K562 (cell line): ENCODE measurements at regions not wholly inside any gene's neighbourhood (a gene's known extent, or its start where the extent isn't known, plus 50 kb on each side); places are given as distances from the start of the nearest gene placed in this dataset.
"Not testable (repeated sequence)": the region's sequence is repeated elsewhere in the genome, so short reads cannot be mapped to it uniquely, and the experiment has no call there.

Experiments
- ATAC-seq: fragments of 200-7000 bp; cut with Tn5 transposase; 3 replicates; pipeline ENCODE4 v1.9.1; 2020; ENCODE audit warnings: moderate library complexity
- BruUV-seq: library from RNA; stranded (reverse); fragments of 400-500 nt; replicated peaks from 2 replicates; lab custom pipeline; 2021; lab: Mats Ljungman, UMichigan
- CTCF ChIA-PET: fragments of 300-600 bp; formaldehyde crosslinking; extraction: SDS; loops from one replicate; lab custom pipeline; 2021; ENCODE audit warnings: low intra/inter-chr PET ratio; lab: Yijun Ruan, JAX
- POLR2A ChIA-PET: fragments of 300-600, 350-650 bp; sonication (Branson Sonifier 250); formaldehyde crosslinking; extraction: SDS; loops from one replicate; lab custom pipeline; 2021; ENCODE audit warnings: antibody characterized with exemption, inconsistent platforms; lab: Yijun Ruan, JAX
- DNase-seq, 4 experiments: peaks; one replicate each; pipeline versions ENCODE4 v3.0.0 to v3.0.0-alpha.2; 2011 to 2018; ENCODE audit warnings: low spot score in 3 of 4, mixed read lengths in 3 of 4; ENCODE audit errors: extremely low read depth in 1 of 4
- FAIRE-seq: peaks from 2 replicates; lab custom pipeline; 2011; peaks lifted over from hg19 to GRCh38; lab: Jason Lieb, UNC
- H2AFZ ChIP-seq: 2 replicates; pipeline ENCODE4 v1.6.0; 2011; ENCODE audit warnings: low read depth, low read length, control low read depth, inconsistent platforms
- H3K27ac ChIP-seq: fragments of 200-600 bp; 3 replicates; pipeline ENCODE4 v1.8.0; 2011; ENCODE audit warnings: low read depth, mild to moderate bottlenecking, control low read depth, inconsistent platforms, low read length, moderate library complexity, mixed read lengths; ENCODE audit errors: extremely low read depth
- H3K27me3 ChIP-seq, 2 experiments: fragments of 300-600 bp in 1 of 2; 2 replicates in 1 of 2; 3 replicates in 1 of 2; pipeline versions ENCODE4 v1.6.0 to v1.8.0; 2011; ENCODE audit warnings: inconsistent platforms in 2 of 2, low read length in 2 of 2, mild to moderate bottlenecking in 1 of 2, mixed read lengths in 1 of 2, moderate library complexity in 1 of 2; ENCODE audit not compliant: control insufficient read depth in 2 of 2, insufficient read depth in 2 of 2
- H3K36me3 ChIP-seq: fragments of 300-600 bp; 3 replicates; pipeline ENCODE4 v1.8.0; 2011; ENCODE audit warnings: mild to moderate bottlenecking, low read length, inconsistent platforms; ENCODE audit not compliant: control insufficient read depth, insufficient read depth
- H3K4me1 ChIP-seq, 2 experiments: fragments of 200-600 bp in 1 of 2; replicated peaks in 1 of 2; 2 replicates in 1 of 2; 3 replicates in 1 of 2; pipeline versions ENCODE4 v1.5.1 to v1.8.0; 2011; ENCODE audit warnings: inconsistent platforms in 2 of 2, low read length in 2 of 2, mild to moderate bottlenecking in 1 of 2, mixed read lengths in 1 of 2, moderate library complexity in 1 of 2; ENCODE audit not compliant: control insufficient read depth in 2 of 2, insufficient read depth in 2 of 2
- H3K4me2 ChIP-seq: 2 replicates; pipeline ENCODE4 v1.6.1; 2011; ENCODE audit warnings: low read length, control low read depth, inconsistent platforms, mixed read lengths; ENCODE audit not compliant: insufficient read depth
- H3K4me3 ChIP-seq: fragments of 200-600 bp; sonication (generic), shearing (Covaris generic); 2 replicates; pipeline ENCODE4 v1.5.1; 2016; ENCODE audit warnings: control low read depth, inconsistent platforms
- H3K79me2 ChIP-seq: fragments of 200-600 bp; 3 replicates; pipeline ENCODE4 v1.8.0; 2011; ENCODE audit warnings: low read length, inconsistent platforms; ENCODE audit not compliant: control insufficient read depth, insufficient read depth
- H3K9ac ChIP-seq, 2 experiments: 2 replicates each; pipeline versions ENCODE4 v1.6.0 to v1.6.1; 2011; ENCODE audit warnings: low read depth in 2 of 2, low read length in 2 of 2, control low read depth in 1 of 2, inconsistent platforms in 1 of 2, mild to moderate bottlenecking in 1 of 2, mixed read lengths in 1 of 2; ENCODE audit not compliant: insufficient read depth in 1 of 2
- H3K9me1 ChIP-seq: one replicate; pipeline ENCODE4 v1.6.0; 2011; ENCODE audit warnings: inconsistent platforms, mild to moderate bottlenecking, low read length, moderate library complexity; ENCODE audit not compliant: control insufficient read depth, insufficient read depth
- H3K9me3 ChIP-seq: replicated peaks from 2 replicates; pipeline ENCODE4 v1.5.1; 2011; ENCODE audit warnings: low read depth, low read length, inconsistent platforms; ENCODE audit not compliant: control insufficient read depth, insufficient read depth
- H4K20me1 ChIP-seq: replicated peaks from 2 replicates; pipeline ENCODE4 v1.6.1; 2011; ENCODE audit warnings: low read length, inconsistent platforms, mixed read lengths; ENCODE audit not compliant: control insufficient read depth, insufficient read depth
- WGBS: fragments of 100-300 bp; shearing (Covaris generic); methylation state at CpG from one replicate; pipeline ENCODE4 v1.1.6; 2016; ENCODE audit warnings: low coverage, mixed read lengths; ENCODE audit not compliant: insufficient coverage; ENCODE audit errors: missing lambda C conversion rate; 5-methylcytosine and 5-hydroxymethylcytosine counted together
- in situ Hi-C: fragments of 300-500 bp; cut with MboI; formaldehyde crosslinking; loops from 4 replicates; pipeline ENCODE4 v1.15.0; 2018; ENCODE audit warnings: inconsistent platforms, mixed read lengths
- intact Hi-C: fragments of 100-400 bp; cut with micrococcal nuclease; formaldehyde crosslinking; loops from 2 replicates; pipeline ENCODE4 v1.14.2; 2022

DNA sequence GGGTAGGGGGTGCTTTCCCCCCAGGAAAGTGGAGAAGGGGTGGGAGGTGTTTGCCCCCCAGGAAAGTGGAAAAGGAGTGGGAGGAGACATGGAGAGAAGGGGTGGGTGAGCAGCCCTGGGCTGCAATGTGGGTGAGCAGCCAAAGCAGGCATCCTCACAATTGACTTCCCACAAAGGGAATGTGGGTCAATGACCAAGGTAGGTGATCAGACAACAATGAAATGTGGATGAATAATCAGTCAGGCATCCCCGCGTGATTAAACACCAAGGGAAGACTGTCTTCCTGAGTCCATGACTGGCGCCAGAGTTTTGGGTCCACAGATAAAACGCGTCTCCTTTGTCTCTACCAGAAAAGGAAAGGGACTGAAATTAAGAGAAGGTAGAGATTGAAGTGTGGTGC lies 558.8 kb downstream of the ADGRL2 start:
- H4K20me1 ChIP-seq, BruUV-seq, H3K9ac ChIP-seq, H3K36me3 ChIP-seq, H3K4me2 ChIP-seq, H3K79me2 ChIP-seq, H3K9me3 ChIP-seq, H3K4me3 ChIP-seq, ATAC-seq, CTCF ChIA-PET, H3K27me3 ChIP-seq, intact Hi-C loops, H3K4me1 ChIP-seq, FAIRE-seq, H3K27ac ChIP-seq, in situ Hi-C loops, POLR2A ChIA-PET, H3K9me1 ChIP-seq, H2AFZ ChIP-seq, DNase-seq: not testable (repeated sequence)
- 6% methylated on average over 3 of the region's 5 CpGs for WGBS

DNA sequence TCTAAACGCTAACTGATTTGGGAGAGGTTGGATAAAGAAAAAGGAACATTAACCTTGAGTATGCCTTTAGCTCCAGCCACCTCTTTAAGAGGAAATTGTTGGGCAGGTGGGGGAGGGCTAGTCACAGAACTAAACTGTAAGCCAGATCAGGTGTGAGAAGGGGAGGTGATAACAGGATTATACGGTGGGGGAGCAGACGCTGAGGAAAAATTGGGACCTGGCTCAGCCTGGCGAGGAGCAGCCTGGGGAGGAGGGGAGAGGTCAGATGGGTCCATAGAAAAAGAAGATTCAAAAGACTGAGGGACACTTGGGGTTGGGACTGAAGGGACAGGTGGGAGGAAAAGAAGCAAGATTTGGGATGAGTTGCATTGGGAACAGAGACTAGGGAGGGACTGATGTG lies 558.0 kb downstream of the ADGRL2 start:
- H3K4me3 ChIP-seq, in situ Hi-C loops, H4K20me1 ChIP-seq, POLR2A ChIA-PET, H3K9me3 ChIP-seq, H3K9me1 ChIP-seq, H3K27ac ChIP-seq, intact Hi-C loops, H3K4me2 ChIP-seq, BruUV-seq, H2AFZ ChIP-seq, H3K4me1 ChIP-seq, CTCF ChIA-PET, ATAC-seq, H3K36me3 ChIP-seq, H3K79me2 ChIP-seq, H3K9ac ChIP-seq, H3K27me3 ChIP-seq, DNase-seq, FAIRE-seq: not testable (repeated sequence)
- WGBS, result 4% methylated on average over 4 of the region's 4 CpGs

DNA sequence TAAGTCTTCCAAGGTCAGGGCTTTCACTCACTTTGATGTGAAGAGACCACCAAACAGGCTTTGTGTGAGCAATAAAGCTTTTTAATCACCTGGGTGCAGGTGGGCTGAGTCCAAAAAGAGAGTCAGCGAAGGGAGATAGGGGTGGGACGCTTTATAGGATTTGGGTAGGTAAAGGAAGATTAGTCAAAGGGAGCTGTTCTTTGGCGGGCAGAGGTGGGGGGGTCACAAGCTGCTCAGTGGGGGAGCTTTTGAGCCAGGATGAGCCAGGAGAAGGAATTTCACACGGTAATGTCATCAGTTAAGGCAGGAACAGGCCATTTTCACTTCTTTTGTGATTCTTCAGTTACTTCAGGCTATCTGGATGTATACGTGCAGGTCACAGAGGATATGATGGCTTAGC lies 553.8 kb downstream of the ADGRL2 start:
- CTCF ChIA-PET, DNase-seq, H3K27ac ChIP-seq, H3K9me3 ChIP-seq, H3K27me3 ChIP-seq, FAIRE-seq, H3K4me2 ChIP-seq, BruUV-seq, intact Hi-C loops, H3K4me3 ChIP-seq, H4K20me1 ChIP-seq, in situ Hi-C loops, H3K36me3 ChIP-seq, POLR2A ChIA-PET, H3K9ac ChIP-seq, H2AFZ ChIP-seq, H3K9me1 ChIP-seq, ATAC-seq, H3K4me1 ChIP-seq, H3K79me2 ChIP-seq: not testable (repeated sequence)
- 0% methylated on average over 5 of the region's 5 CpGs for WGBS
